GM11168 (cell line): ENCODE measurements at regions not wholly inside any gene's neighbourhood (a gene's known extent, or its start where the extent isn't known, plus 50 kb on each side); places are given as distances from the start of the nearest gene placed in this dataset.
"Not testable (repeated sequence)": the region's sequence is repeated elsewhere in the genome, so short reads cannot be mapped to it uniquely, and the experiment has no call there.

ENCODE experiments used
- in situ Hi-C: fragments of 300-500 bp; cut with MboI; formaldehyde crosslinking; loops from one replicate; pipeline ENCODE4 v1.12.0; 2022; ENCODE audit warnings: low sequenced_read_pairs; ENCODE audit not compliant: unreplicated experiment

DNA sequence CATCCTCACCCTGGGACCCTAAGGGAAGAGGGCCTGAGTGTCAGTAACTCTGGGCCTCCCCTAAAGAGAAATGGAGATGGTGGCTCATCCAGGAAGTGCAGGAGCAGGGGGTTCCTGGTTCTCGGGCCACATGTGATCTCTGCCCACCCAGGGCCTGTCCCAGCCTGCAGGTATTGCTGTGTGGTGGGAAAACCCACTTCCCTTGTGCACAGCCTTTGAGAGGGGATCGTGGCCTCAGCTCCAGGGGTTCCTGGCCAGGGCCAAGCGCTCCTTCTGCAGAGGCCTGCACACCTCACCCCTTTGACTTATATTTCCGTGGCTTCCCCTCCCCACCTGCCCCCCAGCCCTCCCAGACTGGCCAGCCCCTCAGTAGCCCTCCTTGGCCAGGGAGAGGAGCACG is 213.5 kb downstream of the OR4C45 start:
- in situ Hi-C loops: no loop called here

DNA sequence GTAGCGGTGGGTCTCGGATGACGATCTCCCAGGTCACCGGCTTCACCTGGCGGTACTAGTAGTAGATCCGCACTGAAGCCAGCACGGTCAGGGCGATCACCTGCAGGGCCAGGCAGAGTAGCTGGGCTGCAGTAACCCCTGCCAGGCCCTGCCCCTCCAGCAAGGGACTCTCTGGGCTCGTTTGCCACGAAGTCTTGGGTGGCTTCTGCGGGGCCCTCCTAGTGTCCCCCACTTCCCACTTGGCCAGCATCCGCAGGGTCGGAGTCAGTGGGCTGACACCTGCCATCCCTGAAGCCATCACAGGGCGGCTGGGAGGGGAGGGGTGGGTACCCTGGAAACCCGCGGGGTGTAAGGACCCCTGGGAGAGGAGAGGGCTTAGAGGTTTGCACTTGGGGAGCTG is 214.0 kb downstream of the OR4C45 start:
- in situ Hi-C loops: no loop called here

DNA sequence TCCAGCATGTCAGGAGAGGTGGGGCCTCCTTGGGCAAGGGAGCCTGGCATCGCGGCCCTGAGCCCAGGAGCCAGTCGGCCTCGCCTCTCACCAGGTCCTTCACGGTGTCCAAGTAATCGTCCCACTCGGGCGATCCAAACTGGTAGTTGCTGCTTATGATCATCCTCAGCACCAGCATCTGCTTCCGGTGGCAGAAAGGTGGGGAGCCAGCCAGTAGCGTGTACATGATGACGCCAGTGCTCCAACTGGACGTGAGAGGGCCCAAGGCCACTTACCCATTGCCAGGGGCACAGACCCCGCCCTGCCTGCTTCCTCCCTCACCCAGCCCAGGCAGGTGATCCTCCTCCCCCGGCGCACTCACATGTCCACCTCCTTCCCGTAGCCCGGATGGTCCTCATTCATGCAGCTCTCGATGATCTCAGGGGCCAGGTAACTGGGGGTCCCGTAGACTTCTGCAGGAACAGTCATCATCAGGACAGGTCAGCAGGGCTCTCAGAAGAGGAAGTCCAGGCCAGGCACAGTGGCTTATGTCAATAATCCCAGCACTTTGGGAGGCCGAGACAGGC is 214.7 kb downstream of the OR4C45 start:
- in situ Hi-C loops: no loop called here

DNA sequence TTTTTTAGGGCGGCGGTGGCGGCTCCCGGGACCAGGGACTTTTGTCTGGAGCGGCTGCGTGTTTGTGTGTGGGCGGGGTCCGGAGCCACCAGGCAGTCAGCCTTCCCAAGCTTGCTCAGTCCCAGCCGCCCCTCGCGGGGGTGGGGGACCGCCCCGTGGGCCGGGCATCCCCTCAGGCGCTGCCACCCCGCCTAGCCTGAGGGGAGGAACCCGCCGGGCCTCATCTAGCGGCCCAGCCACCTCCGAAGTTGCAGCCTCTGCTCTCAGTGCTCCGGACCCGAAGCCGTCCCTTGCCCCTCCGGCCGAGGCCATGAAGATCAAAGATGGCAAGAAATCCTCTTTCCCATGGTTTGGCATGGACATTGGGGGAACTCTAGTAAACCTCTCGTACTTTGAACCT is 235.2 kb downstream of the OR4C45 start:
- in situ Hi-C loops: loop anchor here (10.0 kb wide), 1 partner anchor 47 kb away; no protein-coding TSS in a partner anchor

DNA sequence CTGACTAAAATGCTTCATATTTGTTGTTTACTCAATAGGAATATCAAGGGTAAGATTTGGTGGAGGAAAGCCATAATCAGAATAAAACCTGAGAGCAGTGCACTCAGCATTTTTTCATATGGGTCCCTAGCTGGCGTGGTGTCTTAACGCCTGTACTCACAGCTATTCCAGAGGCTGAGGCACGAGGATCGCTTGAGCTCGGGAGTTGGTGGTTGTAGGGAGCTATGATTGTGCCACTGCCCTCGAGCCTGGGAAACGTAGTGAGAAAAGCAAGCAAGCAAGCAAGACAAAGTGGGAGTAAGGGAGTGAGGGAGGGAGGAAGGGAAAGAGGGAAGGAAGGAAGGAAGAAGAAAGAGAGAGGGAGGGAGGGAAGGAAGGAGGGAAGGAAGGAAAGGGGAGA is 242.5 kb downstream of the OR4C45 start:
- in situ Hi-C loops: no loop called here

DNA sequence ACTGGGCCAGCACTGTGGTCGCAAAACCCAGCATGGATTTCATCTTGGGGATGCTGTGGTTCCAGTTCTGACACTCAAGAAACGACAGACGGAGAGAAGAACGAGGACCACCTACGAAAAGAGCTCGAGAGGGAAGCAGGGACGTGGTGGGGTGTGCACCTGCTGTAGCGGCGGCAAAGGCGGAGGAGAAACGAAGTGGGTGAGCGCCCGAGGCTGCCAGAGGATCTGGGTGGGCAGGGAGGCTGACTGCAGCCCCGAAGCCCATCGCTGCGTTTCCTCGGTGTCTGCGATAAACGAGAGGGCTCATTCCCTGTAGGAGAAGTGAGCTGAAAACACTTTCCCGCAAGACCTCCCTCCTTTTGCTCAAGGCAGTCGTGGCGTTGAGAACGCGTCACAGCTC is 246.1 kb downstream of the OR4C45 start:
- in situ Hi-C loops: no loop called here

DNA sequence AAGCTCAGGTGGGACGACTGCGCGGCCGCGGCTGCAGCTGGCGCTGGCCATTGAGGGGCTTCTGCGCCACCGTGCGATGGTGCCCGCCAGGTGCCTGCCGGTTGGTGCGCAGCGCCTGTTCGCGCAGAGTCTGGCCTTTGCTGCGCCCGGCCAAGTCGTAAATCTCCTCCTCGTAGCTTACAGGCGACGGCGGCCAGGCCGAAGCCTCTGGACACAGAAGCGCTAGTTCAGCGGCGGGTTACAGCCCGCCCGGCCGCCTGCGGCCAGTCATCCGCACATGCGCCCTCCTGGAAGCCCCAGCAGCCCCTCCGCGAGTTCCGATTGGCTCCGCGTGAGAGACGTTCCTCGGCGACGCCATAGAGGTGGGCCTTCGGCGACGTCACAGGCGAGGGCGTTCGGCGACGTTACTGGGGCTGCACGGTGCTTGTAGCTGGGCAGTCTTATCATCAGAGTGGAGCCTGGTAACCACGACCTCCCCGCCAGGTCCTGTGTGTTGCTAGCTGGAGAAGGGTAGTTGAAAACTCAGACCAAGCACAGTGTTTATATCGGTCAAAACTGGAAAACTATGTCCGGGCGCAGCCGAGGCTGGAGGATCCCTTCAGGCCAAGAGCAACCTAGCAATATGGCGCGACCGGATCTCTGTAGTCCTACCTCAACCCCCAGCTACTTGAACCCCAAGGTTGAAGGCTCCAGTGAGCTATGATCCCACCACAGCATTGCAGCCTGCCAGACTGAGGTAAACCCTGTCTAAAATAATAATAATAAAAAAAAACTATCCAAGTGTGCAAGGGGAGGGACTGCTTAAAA is 265.7 kb downstream of the OR4C45 start:
- in situ Hi-C loops: no loop called here

DNA sequence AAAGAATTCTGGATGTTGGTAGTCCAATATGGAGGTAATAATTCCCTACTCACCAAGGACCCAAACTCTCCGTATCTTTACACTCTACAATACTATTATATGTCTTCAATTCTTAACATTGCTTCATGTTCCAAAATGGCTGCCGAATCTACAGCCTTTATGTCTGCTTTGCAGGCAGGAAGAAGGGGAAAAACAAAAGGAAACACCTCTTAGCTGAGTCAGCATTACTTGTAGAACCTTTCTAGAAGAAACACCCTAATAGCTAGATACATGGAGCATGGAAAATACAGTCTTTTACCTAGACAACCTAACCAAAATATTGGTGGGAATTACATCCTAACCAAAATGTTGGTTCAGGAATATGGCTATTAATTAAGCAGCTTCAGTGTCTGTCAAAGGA is 298.0 kb downstream of the OR4C45 start:
- in situ Hi-C loops: not testable (repeated sequence)

DNA sequence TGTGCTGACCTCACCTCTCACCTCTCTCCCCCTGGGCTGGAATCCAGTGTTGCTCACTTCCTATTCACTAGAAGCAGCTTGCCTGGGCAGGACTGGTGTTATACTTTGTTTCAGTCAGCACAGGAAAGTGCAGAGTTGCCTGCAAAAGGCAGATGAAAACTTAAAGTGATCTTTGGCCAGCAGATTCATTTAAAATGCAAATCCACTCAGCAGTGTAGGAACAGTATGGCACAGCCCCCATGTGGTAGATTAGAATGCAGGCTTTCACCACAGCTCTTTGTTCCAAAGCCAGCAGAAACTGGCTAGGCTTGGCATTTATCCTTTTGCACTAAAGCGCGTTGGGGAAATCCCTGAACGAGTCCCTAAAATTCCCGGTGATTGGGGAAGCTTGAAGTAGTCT is 301.2 kb downstream of the OR4C45 start:
- in situ Hi-C loops: no loop called here

DNA sequence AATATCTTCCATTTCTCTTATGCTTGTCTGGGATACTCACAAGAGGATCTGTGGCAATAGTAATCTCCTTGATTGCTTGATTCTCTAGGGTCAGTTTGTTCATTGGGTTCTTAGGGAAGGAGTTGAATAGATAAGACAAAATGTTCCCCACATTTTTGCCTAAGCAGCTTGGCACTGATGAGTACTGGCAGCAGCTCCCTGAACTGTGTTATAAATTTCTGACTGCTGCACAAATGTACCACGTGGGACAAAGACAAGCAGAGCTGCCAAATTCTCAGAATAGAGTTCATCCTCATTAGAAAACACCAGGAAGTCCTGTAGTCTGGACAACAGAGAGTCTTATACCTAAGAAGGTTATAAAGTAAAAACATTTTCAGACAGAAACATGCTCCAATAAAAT is 304.8 kb downstream of the OR4C45 start:
- in situ Hi-C loops: loop anchor here (5.0 kb wide), 1 partner anchor 200 kb away; no protein-coding TSS in a partner anchor

DNA sequence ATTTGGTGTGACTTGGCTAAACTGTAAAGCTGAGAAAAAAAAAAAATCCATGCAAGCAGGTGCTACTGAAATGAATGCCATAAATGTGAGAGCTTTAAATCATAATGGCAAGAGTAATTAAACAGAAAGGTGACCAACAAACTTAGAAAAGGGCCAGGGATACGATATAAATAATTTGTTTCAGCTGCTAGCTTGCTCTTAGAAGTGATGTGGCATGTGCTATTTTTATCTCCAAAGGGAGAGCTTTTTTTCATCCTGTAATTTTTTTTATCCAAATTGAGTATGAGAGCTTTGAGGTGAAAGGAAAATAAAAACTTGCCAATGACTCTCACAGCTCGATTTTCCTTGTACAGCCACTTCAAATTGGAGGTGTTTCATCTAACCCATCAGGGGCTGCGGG is 315.3 kb downstream of the OR4C45 start:
- in situ Hi-C loops: not testable (repeated sequence)

DNA sequence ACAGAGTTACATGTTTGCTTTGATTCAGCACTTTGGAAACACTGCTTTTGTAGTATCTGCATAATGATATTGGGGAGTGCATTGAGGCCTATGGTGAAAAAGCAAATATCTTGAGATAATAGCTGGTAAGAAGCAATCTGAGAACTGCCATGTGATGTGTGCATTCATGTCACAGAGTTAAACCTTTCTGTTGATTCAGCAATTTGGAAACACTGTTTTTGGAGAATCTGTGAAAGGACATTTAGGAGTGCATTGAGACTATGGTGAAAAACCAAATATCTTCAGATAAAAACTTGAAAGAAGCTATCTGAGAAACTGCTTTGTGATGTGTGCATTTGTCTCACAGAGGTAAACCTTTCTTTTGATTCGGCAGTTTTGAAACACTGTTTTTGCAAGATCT is 346.8 kb downstream of the OR4C45 start:
- in situ Hi-C loops: no loop called here

DNA sequence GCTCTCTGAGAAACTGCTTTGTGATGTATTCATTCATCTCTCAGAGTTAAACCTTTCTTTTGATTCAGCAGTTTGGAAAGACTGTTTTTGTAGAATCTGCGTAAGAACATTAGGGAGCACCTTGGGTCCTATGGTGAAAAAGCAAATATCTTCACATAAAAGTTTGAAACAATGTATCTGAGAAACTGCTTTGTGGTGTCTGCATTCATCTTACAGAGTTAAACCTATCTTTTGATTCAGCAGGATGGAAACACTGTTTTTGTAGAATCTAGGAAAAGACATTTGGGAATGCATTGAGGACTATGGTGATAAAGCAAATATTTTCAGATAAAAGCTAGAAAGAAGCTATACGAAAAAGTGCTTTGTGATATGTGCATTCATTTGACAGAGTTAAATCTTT is 361.3 kb downstream of the OR4C45 start:
- in situ Hi-C loops: no loop called here

DNA sequence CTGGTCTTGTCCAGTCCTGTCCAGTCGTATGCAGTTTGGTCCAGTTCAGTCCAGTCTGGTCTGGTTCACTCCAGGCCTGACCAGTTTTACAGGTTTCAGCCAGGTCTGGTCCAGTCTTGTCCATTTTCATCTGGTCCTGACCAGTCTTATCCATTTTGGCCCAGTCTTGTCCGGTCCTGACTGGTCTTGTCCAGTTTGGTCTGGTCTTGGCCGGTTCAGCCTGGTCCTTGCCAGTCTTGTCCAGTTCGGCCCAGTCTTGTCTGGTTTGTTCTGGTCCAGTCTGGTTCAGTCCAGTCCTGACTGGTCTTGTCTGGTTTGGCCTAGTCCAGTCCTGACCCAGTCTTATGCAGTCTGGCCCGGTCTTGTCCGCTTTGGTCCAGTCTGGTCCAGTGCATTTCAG is 380.2 kb downstream of the OR4C45 start:
- in situ Hi-C loops: no loop called here

DNA sequence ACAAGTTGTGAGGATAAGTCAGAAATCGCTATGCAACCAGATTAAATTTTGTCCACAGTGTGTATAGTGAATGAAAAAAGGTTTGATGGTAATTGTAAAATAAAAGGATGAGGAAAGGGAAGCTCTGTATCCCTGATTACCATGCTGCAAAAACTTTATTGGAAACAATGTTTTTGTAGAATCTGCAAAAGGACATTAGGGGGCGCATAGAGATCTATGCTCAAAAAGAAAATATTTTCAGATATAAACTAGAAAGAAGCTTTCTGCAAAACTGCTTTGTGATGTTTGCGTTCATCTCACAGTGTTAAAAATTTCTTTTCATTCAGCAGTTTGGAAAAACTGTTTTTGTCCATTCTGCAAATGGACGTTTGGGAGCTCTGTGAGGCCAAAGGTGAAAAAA is 390.5 kb downstream of the OR4C45 start:
- in situ Hi-C loops: no loop called here
